GM19025 (cell line): ENCODE measurements at regions not wholly inside any gene's neighbourhood (a gene's known extent, or its start where the extent isn't known, plus 50 kb on each side); places are given as distances from the start of the nearest gene placed in this dataset.

ENCODE experiments used
- ATAC-seq: cut with Tn5 transposase; IDR thresholded peaks from one replicate; pipeline ENCODE4 v1.9.1; 2021; ENCODE audit warnings: mild to moderate bottlenecking, low read depth, moderate library complexity; ENCODE audit not compliant: unreplicated experiment

- ATAC-seq: no peak
Observed at GRCh38 chr2:204449977-204450376, 95.3 kb upstream of the PARD3B start.

DNA sequence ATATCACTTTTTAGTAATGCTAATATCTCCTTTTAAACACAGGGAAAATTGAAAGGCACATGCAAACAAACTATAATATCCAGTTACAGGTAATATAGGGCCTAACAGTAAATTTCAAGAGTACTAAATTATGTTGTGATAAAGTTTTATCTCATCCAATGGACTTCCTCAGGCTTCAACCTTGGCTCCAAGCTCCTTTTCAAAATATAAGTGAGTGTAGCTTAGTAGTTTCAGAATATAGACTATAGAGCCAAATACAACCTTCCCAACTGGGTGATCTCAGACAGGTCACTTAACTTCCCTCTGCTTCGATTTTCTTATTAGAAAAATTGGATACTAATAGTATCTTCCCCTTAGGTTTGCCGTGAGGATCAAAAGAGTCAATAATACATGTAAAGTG, 93.5 kb upstream of the PARD3B start:
- ATAC-seq: no peak

GRCh38 chr2:204452464-204453023, 92.7 kb upstream of the PARD3B start:
- no peak for ATAC-seq

DNA sequence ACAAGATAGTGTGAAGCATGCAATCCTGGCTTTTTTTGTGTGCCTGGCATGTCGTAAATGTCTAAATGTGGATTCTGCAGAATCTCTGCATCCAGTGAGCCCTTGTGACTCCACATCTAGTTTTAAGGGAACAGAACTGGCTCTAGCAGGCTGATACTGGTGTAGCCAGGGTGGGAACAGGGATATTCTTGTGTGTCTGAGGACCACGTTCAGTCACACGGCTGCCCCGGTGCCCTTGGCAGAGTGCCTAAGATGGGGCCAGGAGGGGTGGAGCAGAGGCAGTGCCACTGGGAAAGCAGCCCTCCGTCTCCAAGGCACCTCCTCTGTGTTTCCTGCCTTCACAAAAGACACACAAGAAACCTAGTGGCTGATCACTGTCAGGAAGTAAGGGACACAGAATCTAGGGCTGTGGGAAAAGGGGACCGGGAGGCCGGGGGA, 91.5 kb upstream of the PARD3B start:
- ATAC-seq: no peak

GRCh38 chr2:204454672-204455380, 90.4 kb upstream of the PARD3B start:
- ATAC-seq: no peak

GRCh38 chr2:204468746-204469429, 76.4 kb upstream of the PARD3B start:
- no peak for ATAC-seq

DNA sequence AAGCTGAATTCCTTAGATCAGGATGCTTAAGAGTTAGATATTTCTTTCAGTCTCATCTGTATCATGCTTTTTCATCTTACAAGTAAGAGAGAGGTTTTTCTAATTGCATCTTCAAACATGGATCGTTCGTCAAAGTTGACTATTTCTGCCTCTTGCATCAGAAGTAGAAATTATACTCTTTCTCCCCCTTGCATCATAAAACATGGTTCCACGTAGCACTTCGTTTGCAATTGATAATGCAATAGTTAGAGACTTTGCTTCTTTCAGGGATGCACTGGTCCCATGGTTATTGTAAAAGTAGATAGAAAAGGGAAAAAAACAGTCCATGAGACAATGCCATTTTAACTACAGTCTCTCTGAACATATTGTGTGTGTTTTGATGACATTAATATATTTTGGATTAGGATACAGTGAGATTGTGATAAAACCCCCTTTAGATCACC, 75.1 kb upstream of the PARD3B start:
- no peak for ATAC-seq

DNA sequence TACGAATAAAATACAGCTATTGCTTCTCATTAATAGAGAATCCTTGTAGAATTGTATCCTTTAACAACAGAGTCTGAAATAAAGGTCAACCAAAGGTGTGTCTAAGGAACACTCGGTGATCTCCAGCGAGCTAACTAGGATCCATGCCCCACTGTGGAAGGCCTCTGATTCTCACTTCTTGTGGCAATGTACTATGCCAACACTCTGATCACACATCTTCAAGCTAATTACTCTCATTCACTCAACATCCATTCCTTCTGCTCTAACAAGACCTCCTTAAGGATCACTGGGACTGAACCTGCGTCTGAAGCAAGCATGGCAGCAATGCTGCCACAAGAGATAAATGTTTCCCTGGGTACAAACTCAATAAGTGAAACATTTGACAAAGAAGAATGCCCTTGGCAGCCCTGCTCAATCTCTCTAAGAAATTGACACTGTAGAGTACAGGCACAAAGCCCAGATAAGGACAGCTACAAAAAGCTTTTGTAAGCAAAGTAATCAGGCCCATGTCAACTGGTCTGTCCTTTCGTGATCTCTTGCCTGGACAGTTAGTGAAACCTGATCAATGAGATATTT, 74.6 kb upstream of the PARD3B start:
- no peak for ATAC-seq

GRCh38 chr2:204472375-204472774, 72.9 kb upstream of the PARD3B start:
- ATAC-seq: no peak

DNA sequence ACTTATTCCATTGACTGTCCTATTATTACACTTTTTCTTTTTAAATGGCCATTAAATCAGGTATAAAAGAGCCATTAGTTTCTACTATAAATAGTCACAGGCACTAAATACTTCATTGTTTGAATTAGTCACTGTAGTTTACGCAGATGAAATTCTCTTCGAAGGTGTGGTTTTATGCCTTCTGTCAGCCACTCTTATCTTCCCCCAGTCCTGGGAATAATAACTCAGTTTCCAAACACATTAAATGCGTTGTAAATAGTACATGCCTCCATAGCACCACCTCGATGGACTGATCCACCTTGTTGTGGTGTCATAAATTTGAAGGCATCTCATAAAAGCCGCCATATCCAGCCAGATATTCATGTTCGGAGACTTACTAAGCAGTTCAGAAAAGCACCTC, 72.1 kb upstream of the PARD3B start:
- ATAC-seq: no peak

GRCh38 chr2:204475399-204475798, 69.9 kb upstream of the PARD3B start:
- no peak for ATAC-seq

GRCh38 chr2:204477358-204477950, 67.8 kb upstream of the PARD3B start:
- no peak for ATAC-seq

DNA sequence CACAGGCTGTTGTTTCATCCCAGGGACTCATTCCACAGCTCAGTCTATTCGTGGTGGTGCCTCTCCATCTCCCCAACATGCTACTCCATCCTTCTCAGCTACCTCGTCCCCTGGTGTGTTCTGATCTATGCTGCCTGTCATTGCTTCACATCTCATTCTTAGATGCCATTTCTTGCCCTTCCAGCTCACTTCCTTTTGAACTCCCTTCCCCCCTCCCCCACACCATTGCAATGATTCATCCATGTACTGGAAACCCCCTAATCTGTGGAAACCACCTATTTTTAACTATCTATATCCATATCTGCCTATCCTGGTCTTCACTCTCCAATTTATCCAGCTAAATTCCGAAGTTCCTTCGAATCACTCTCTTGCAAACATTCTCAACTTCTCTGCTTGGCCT, 65.7 kb upstream of the PARD3B start:
- no peak for ATAC-seq

- ATAC-seq: no peak
Observed at GRCh38 chr2:204480676-204481075, 64.6 kb upstream of the PARD3B start.

DNA sequence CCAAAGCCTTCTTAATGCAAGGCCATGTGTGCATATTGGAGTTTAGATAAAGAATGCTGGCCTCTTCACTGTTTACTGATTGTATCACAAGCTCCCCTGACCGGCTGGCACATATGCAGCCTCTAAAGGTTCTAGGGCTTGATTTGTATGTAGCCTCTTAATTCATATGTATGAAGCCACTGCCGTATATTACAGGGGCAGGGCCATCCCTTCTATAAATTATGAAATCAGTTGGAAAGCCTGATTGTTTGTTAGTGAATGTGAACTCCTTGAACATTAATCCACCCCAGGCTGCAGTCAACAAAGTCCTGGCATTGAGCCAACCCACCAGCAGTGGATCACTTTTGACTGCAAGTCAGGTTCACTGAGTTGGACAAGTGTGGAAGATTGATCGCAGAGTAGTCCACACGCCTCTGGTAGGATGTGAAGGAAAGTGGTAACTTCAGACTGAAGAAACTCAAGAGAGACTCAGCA, 61.6 kb upstream of the PARD3B start:
- no peak for ATAC-seq

- ATAC-seq: no peak
Observed at GRCh38 chr2:204486321-204486720, 59.0 kb upstream of the PARD3B start.

- no peak for ATAC-seq
Observed at GRCh38 chr2:204486805-204487204, 58.5 kb upstream of the PARD3B start.

GRCh38 chr2:204487447-204488229, 57.6 kb upstream of the PARD3B start:
- ATAC-seq: no peak

- ATAC-seq: no peak
Observed at GRCh38 chr2:204491528-204491927, 53.7 kb upstream of the PARD3B start.

GRCh38 chr2:204492417-204492816, 52.9 kb upstream of the PARD3B start:
- ATAC-seq: no peak
